ENCODE measurements at regions not wholly inside any gene's neighbourhood (a gene's known extent, or its start where the extent isn't known, plus 50 kb on each side); places are given as distances from the start of the nearest gene placed in this dataset.

- TF ChIP-seq POLR2AphosphoS5 (IDR thresholded peaks at IDR 0.05; ENCODE audit: low read depth, low read length) (no peak), FOXP2 (optimal IDR thresholded peaks at IDR 0.05; ENCODE audit: borderline replicate concordance, extremely low read depth, extremely low read length, insufficient read depth) (no peak), REST (IDR thresholded peaks at IDR 0.05; ENCODE audit: insufficient read depth in 1 of 2, low read depth in 2 of 2, low read length in 2 of 2) (no peak), TAF1 (IDR thresholded peaks at IDR 0.05; ENCODE audit: borderline replicate concordance, insufficient read depth, low read length) (no peak), SIN3A (IDR thresholded peaks at IDR 0.05; ENCODE audit: borderline replicate concordance, insufficient read depth, low read length) (no peak)
Observed at GRCh38 chr21:31597683-31598082, 61.8 kb upstream of the SOD1 start.

- no peak for TF ChIP-seq FOXP2 (optimal IDR thresholded peaks at IDR 0.05; ENCODE audit: borderline replicate concordance, extremely low read depth, extremely low read length, insufficient read depth)
- no peak for TF ChIP-seq REST (IDR thresholded peaks at IDR 0.05; ENCODE audit: insufficient read depth in 1 of 2, low read depth in 2 of 2, low read length in 2 of 2)
Observed at GRCh38 chr21:31596055-31596454, 63.4 kb upstream of the SOD1 start.

- TF ChIP-seq REST (IDR thresholded peaks at IDR 0.05; ENCODE audit: insufficient read depth in 1 of 2, low read depth in 2 of 2, low read length in 2 of 2) (no peak), FOXP2 (optimal IDR thresholded peaks at IDR 0.05; ENCODE audit: borderline replicate concordance, extremely low read depth, extremely low read length, insufficient read depth) (no peak)
Observed at GRCh38 chr21:31594726-31595125, 64.8 kb upstream of the SOD1 start.

- TF ChIP-seq TAF1 (IDR thresholded peaks at IDR 0.05; ENCODE audit: borderline replicate concordance, insufficient read depth, low read length) (no peak), REST (IDR thresholded peaks at IDR 0.05; ENCODE audit: insufficient read depth in 1 of 2, low read depth in 2 of 2, low read length in 2 of 2) (no peak), FOXP2 (optimal IDR thresholded peaks at IDR 0.05; ENCODE audit: borderline replicate concordance, extremely low read depth, extremely low read length, insufficient read depth) (no peak)
Observed at GRCh38 chr21:31594279-31594678, 65.2 kb upstream of the SOD1 start.

DNA sequence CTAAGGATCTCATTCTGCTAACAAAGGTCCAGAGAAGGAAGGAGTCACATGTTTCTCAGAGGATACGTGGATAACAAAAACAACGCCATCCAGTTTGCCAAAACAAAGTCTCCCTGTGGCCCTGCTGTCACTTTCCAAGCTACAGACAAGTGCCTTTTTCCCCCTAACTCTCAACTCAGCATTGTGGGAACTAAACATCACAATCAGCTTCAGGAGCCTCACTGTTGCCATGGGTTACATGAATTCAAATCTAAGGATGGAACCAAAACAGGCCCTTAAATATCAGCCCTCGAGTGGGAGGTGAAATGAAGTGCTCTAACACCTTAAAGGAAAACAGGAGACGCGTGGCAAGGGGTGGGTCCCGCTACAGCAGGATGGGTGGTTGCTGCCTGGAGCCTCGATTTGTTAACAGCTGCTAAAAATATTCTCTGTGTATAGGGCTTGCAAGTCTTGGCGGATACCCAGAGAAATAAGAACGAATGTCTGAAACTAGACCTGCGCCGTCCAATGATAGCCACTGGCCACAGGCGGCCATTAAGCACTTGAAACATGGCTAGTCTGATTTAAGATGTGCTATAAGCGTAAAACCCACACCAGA lies 66.4 kb upstream of the SOD1 start:
- no peak for TF ChIP-seq SIN3A (IDR thresholded peaks at IDR 0.05; ENCODE audit: borderline replicate concordance, insufficient read depth, low read length)
- no peak for TF ChIP-seq REST (IDR thresholded peaks at IDR 0.05; ENCODE audit: insufficient read depth in 1 of 2, low read depth in 2 of 2, low read length in 2 of 2)
- no peak for TF ChIP-seq POLR2AphosphoS5 (IDR thresholded peaks at IDR 0.05; ENCODE audit: low read depth, low read length)
- TF ChIP-seq TAF1 (IDR thresholded peaks at IDR 0.05; ENCODE audit: borderline replicate concordance, insufficient read depth, low read length), result no peak
- no peak for TF ChIP-seq FOXP2 (optimal IDR thresholded peaks at IDR 0.05; ENCODE audit: borderline replicate concordance, extremely low read depth, extremely low read length, insufficient read depth)

Data from PFSK-1 (cell line).